Panc1 (cell line): ENCODE measurements at regions not wholly inside any gene's neighbourhood (a gene's known extent, or its start where the extent isn't known, plus 50 kb on each side); places are given as distances from the start of the nearest gene placed in this dataset.

Experiments
- CTCF ChIP-seq: fragments of 450-650 bp; IDR thresholded peaks from 2 replicates; pipeline ENCODE4 v1.5.1; 2017; ENCODE audit warnings: mild to moderate bottlenecking
- POLR2AphosphoS5 ChIP-seq: IDR thresholded peaks from 2 replicates; pipeline ENCODE4 v1.6.1; 2012; ENCODE audit warnings: mild to moderate bottlenecking, low read depth, low read length, moderate library complexity
- REST ChIP-seq, 2 experiments: IDR thresholded peaks; 2 replicates each; pipeline ENCODE4 v1.6.1; 2011 to 2012; ENCODE audit warnings: low read depth in 2 of 2, control low read depth in 1 of 2, low read length in 1 of 2, mild to moderate bottlenecking in 1 of 2, moderate library complexity in 1 of 2; ENCODE audit not compliant: insufficient read depth in 1 of 2
- SIN3A ChIP-seq: IDR thresholded peaks from 2 replicates; pipeline ENCODE4 v1.6.1; 2012; ENCODE audit warnings: low read depth, mild to moderate bottlenecking, low read length, moderate library complexity, borderline replicate concordance; ENCODE audit not compliant: insufficient read depth

DNA sequence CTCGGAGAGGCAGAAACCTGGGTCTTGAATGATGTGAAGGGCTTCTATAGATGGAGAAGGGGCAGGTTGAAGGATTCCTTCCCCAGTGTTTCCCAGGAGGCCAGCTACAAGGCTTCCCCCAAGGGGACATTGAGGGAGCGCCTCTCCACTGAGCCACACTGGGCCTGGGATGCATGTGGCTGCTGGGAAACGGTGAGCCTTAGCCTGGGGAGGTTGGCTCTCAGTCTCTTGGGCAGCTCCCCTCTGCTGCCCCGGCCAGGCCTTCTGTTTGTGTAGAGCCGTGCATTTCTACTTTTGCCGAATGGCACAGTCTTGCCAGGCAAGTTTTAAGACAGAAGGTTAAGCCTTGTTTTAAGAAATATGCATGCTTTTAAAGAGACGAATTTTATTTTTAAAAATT lies 254.4 kb upstream of the POU3F1 start:
- TF ChIP-seq POLR2AphosphoS5, result no peak
- no peak for TF ChIP-seq CTCF
- TF ChIP-seq REST (IDR thresholded peaks at IDR 0.05; ENCODE audit: insufficient read depth in 1 of 2, low read depth in 2 of 2, low read length in 1 of 2), result no peak
- TF ChIP-seq SIN3A, result no peak
